ENCODE measurements at regions not wholly inside any gene's neighbourhood (a gene's known extent, or its start where the extent isn't known, plus 50 kb on each side); places are given as distances from the start of the nearest gene placed in this dataset.

DNA sequence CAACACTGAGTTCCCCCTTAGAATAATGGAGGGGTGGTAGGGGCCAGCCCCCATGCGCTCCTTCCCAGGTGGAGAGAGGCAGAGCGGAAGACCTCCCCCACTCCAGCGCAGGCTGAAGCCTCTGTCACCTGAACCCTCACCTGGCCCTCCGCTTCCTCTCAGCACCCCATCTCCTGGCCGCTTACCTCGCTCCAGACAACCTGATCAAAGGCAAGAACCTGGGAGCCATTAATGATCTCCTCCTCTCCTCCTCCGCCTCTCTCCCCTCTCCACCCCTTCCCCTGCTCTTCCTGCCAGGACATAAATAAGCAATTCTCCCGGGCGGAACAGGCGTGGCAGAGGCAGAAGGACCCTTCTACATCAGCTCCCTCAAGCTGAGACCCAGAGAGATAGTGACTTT, 110.2 kb upstream of the LHX1 start:
- TF ChIP-seq EZH2 (IDR thresholded peaks at IDR 0.05; ENCODE audit: borderline replicate concordance, insufficient read depth, low read depth, low read length, poor library complexity, severe bottlenecking), result no peak
- TF ChIP-seq, protein P1, sequence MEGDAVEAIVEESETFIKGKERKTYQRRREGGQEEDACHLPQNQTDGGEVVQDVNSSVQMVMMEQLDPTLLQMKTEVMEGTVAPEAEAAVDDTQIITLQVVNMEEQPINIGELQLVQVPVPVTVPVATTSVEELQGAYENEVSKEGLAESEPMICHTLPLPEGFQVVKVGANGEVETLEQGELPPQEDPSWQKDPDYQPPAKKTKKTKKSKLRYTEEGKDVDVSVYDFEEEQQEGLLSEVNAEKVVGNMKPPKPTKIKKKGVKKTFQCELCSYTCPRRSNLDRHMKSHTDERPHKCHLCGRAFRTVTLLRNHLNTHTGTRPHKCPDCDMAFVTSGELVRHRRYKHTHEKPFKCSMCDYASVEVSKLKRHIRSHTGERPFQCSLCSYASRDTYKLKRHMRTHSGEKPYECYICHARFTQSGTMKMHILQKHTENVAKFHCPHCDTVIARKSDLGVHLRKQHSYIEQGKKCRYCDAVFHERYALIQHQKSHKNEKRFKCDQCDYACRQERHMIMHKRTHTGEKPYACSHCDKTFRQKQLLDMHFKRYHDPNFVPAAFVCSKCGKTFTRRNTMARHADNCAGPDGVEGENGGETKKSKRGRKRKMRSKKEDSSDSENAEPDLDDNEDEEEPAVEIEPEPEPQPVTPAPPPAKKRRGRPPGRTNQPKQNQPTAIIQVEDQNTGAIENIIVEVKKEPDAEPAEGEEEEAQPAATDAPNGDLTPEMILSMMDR (IDR thresholded peaks at IDR 0.05), result no peak
- no peaks in the 10 kb centered on the region for H3K79me2 ChIP-seq (ENCODE audit: control insufficient read depth, insufficient read depth, low read length)

DNA sequence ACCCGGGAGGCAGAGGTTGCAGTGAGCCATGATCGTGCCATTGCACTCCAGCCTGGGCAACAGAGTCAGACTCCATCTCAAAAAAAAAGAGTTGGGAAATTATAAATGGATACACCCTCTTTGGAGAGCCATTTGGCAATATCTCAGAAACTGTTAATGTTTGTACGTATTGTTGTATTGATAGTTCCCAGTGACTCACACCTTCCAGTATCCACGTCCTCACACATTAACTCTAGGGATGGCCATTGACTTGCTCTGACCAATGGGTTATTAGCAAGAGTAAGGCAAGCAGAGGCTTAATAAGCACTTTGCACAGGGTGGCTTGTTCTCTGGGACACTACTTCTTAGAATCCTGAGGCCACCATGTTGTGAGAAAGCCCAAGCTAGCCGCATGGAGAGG, 107.6 kb upstream of the LHX1 start:
- H3K27ac Mint-ChIP-seq, result no peak overlapping the region
- no peaks in the 10 kb centered on the region for H3K36me3 ChIP-seq (replicated peaks in 1 of 2; ENCODE audit: control extremely low read depth in 1 of 2, control insufficient read depth in 1 of 2, extremely low read depth in 1 of 2, insufficient read depth in 2 of 2, low read length in 1 of 2)
- H3K27me3 ChIP-seq (replicated peaks in 1 of 4; ENCODE audit: control extremely low read depth in 1 of 4, control insufficient read depth in 3 of 4, insufficient read depth in 4 of 4, low read length in 3 of 4), result peaks cover 0 to 24% (median 10%) of the 10 kb centered on the region in 4 experiments
- intact Hi-C loops (cut with micrococcal nuclease), result no loop called here
- no peaks in the 10 kb centered on the region for H3K4me1 ChIP-seq (ENCODE audit: control insufficient read depth in 2 of 2, insufficient read depth in 2 of 2, low read length in 2 of 2)
- H3K27me3 Mint-ChIP-seq, result peaks cover 26% of the 10 kb centered on the region
- no peaks in the 10 kb centered on the region for H4K20me1 ChIP-seq (ENCODE audit: control insufficient read depth, insufficient read depth, low read length, poor library complexity, severe bottlenecking)
- H3K4me3 ChIP-seq (ENCODE audit: control extremely low read depth in 1 of 5, extremely low read depth in 1 of 5, insufficient read depth in 1 of 5, low read depth in 2 of 5, low read length in 4 of 5), result no peak overlapping the region
- no peaks in the 10 kb centered on the region for H3K4me1 Mint-ChIP-seq
- H3K9me3 Mint-ChIP-seq (ENCODE audit: insufficient read depth), result no peaks in the 10 kb centered on the region
- no peak overlapping the region for H3K4me3 Mint-ChIP-seq
- ChIA-PET CTCF (no interaction called here), POLR2A (no interaction called here)
- no peak overlapping the region for H2AFZ ChIP-seq (ENCODE audit: insufficient read depth, low read depth, low read length, poor library complexity, severe bottlenecking)
- no peak for TF ChIP-seq EZH2 (IDR thresholded peaks at IDR 0.05; ENCODE audit: borderline replicate concordance, insufficient read depth, low read depth, low read length, poor library complexity, severe bottlenecking)
- TF ChIP-seq, protein P1 (IDR thresholded peaks at IDR 0.05), result no peak
- 83% methylated on average over 1 of the region's 5 CpGs for WGBS (ENCODE audit: insufficient coverage)
- H3K27ac ChIP-seq (ENCODE audit: low read length in 2 of 2), result no peak overlapping the region
- H3K9me3 ChIP-seq (ENCODE audit: control extremely low read depth in 1 of 3, control insufficient read depth in 2 of 3, insufficient read depth in 1 of 3, low read length in 2 of 3), result peaks cover 0 to 9% (median 0%) of the 10 kb centered on the region in 3 donors
- no peak overlapping the region for H3K9ac ChIP-seq (ENCODE audit: low read length)
- no peaks in the 10 kb centered on the region for H3K79me2 ChIP-seq (ENCODE audit: control insufficient read depth, insufficient read depth, low read length)
- ATAC-seq (ENCODE audit: low read depth) (no peak), DNase-seq (no peak)
- no peak overlapping the region for H3K4me2 ChIP-seq (replicated peaks; ENCODE audit: low read depth, low read length, poor library complexity, severe bottlenecking)

More for the DNA sequence above, 110.2 kb upstream of the LHX1 start:
- no peak overlapping the region for H3K9ac ChIP-seq (ENCODE audit: low read length)
- H3K4me2 ChIP-seq (replicated peaks; ENCODE audit: low read depth, low read length, poor library complexity, severe bottlenecking), result no peak overlapping the region
- peaks cover 0 to 26% (median 10%) of the 10 kb centered on the region in 4 experiments for H3K27me3 ChIP-seq (replicated peaks in 1 of 4; ENCODE audit: control extremely low read depth in 1 of 4, control insufficient read depth in 3 of 4, insufficient read depth in 4 of 4, low read length in 3 of 4)
- intact Hi-C loops (cut with micrococcal nuclease), result no loop called here
- H3K9me3 ChIP-seq (ENCODE audit: control extremely low read depth in 1 of 3, control insufficient read depth in 2 of 3, insufficient read depth in 1 of 3, low read length in 2 of 3), result no peaks in the 10 kb centered on the region
- no peaks in the 10 kb centered on the region for H3K36me3 ChIP-seq (replicated peaks in 1 of 2; ENCODE audit: control extremely low read depth in 1 of 2, control insufficient read depth in 1 of 2, extremely low read depth in 1 of 2, insufficient read depth in 2 of 2, low read length in 1 of 2)
- no peak overlapping the region for H3K4me3 ChIP-seq (ENCODE audit: control extremely low read depth in 1 of 5, extremely low read depth in 1 of 5, insufficient read depth in 1 of 5, low read depth in 2 of 5, low read length in 4 of 5)
- H2AFZ ChIP-seq (ENCODE audit: insufficient read depth, low read depth, low read length, poor library complexity, severe bottlenecking), result no peak overlapping the region
- ATAC-seq (ENCODE audit: low read depth) (no peak), DNase-seq (no peak)
- no peaks in the 10 kb centered on the region for H3K9me3 Mint-ChIP-seq (ENCODE audit: insufficient read depth)
- POLR2A ChIA-PET, result no interaction called here
- H3K4me1 Mint-ChIP-seq, result no peaks in the 10 kb centered on the region
- H3K4me3 Mint-ChIP-seq, result no peak overlapping the region
- CTCF ChIA-PET, result no interaction called here
- 63% methylated on average over 6 of the region's 10 CpGs for WGBS (ENCODE audit: insufficient coverage)
- no peak overlapping the region for H3K27ac ChIP-seq (ENCODE audit: low read length in 2 of 2)
- no peaks in the 10 kb centered on the region for H3K4me1 ChIP-seq (ENCODE audit: control insufficient read depth in 2 of 2, insufficient read depth in 2 of 2, low read length in 2 of 2)
- H3K27ac Mint-ChIP-seq, result no peak overlapping the region
- peaks cover 39% of the 10 kb centered on the region for H3K27me3 Mint-ChIP-seq
- H4K20me1 ChIP-seq (ENCODE audit: control insufficient read depth, insufficient read depth, low read length, poor library complexity, severe bottlenecking), result no peaks in the 10 kb centered on the region

Data from B cell (primary cell).